ENCODE measurements at regions not wholly inside any gene's neighbourhood (a gene's known extent, or its start where the extent isn't known, plus 50 kb on each side); places are given as distances from the start of the nearest gene placed in this dataset.

DNA sequence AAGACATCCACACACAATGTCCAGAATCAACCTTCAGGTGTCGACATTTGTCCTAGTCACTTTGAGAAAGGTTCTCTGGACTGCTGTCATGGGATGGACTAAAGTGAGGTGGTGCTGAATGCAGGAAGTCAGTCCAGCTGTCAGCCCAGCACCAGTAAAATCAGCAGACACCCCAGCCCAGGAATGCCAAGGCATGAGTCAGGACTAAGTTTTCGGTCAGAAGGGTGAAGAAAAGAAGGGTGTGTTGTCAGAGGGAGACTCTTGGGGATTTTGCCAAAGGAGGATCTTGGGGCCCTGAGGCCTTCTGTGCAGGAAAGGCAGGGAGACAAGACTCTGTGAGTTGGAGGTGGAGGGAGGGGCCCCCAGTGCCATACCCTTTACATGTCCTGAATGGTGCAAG, 69.0 kb upstream of the XPA start:
- TF ChIP-seq, protein P1, sequence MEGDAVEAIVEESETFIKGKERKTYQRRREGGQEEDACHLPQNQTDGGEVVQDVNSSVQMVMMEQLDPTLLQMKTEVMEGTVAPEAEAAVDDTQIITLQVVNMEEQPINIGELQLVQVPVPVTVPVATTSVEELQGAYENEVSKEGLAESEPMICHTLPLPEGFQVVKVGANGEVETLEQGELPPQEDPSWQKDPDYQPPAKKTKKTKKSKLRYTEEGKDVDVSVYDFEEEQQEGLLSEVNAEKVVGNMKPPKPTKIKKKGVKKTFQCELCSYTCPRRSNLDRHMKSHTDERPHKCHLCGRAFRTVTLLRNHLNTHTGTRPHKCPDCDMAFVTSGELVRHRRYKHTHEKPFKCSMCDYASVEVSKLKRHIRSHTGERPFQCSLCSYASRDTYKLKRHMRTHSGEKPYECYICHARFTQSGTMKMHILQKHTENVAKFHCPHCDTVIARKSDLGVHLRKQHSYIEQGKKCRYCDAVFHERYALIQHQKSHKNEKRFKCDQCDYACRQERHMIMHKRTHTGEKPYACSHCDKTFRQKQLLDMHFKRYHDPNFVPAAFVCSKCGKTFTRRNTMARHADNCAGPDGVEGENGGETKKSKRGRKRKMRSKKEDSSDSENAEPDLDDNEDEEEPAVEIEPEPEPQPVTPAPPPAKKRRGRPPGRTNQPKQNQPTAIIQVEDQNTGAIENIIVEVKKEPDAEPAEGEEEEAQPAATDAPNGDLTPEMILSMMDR (IDR thresholded peaks at IDR 0.05): no peak
- no peak for TF ChIP-seq POLR2AphosphoS5 (IDR thresholded peaks at IDR 0.05)
- TF ChIP-seq POLR2A (IDR thresholded peaks at IDR 0.05): no peak

All from breast epithelium (tissue), 3 donors.